HEK293 (cell line): ENCODE measurements at regions not wholly inside any gene's neighbourhood (a gene's known extent, or its start where the extent isn't known, plus 50 kb on each side); places are given as distances from the start of the nearest gene placed in this dataset.

Experiments used
- CTCF ChIA-PET: fragments of 350-600 bp; formaldehyde crosslinking; extraction: SDS; loops from one replicate; lab custom pipeline; 2021; ENCODE audit warnings: antibody characterized with exemption; lab: Yijun Ruan, JAX
- POLR2A ChIA-PET: fragments of 300-600 bp; formaldehyde crosslinking; extraction: SDS; loops from one replicate; lab custom pipeline; 2020; ENCODE audit warnings: antibody characterized with exemption, inconsistent platforms; lab: Yijun Ruan, JAX
- H3K27ac ChIP-seq: fragments of 200-500 bp; sonication (Bioruptor generic); 2 replicates; pipeline ENCODE4 v1.5.1; 2014; ENCODE audit warnings: low read depth, low read length, control low read depth, inconsistent platforms; ENCODE audit errors: extremely low read depth
- H3K36me3 ChIP-seq, 2 experiments: fragments of 200-500 bp in 1 of 2; sonication (Bioruptor generic) in 1 of 2; 1 replicate in 1 of 2; 2 replicates in 1 of 2; pipeline ENCODE4 v1.5.1; 2014 to 2017; ENCODE audit warnings: inconsistent platforms in 2 of 2, low read length in 2 of 2; ENCODE audit not compliant: control insufficient read depth in 2 of 2, insufficient read depth in 1 of 2
- H3K4me1 ChIP-seq: fragments of 200-500 bp; sonication (Bioruptor generic); 2 replicates; pipeline ENCODE4 v1.5.1; 2014; ENCODE audit warnings: mild to moderate bottlenecking, low read length, inconsistent platforms; ENCODE audit not compliant: control insufficient read depth, insufficient read depth
- H3K4me3 ChIP-seq: 2 replicates; pipeline ENCODE4 v1.5.1; 2011; ENCODE audit warnings: low read depth, mild to moderate bottlenecking, control low read depth, low read length, moderate library complexity
- H3K9me3 ChIP-seq: fragments of 200-500 bp; sonication (Bioruptor generic); 2 replicates; pipeline ENCODE4 v1.5.1; 2014; ENCODE audit warnings: low read depth, low read length, inconsistent platforms; ENCODE audit not compliant: control insufficient read depth, insufficient read depth
- HOXD13 ChIP-seq: sonication (generic); formaldehyde crosslinking; IDR thresholded peaks from 2 replicates; pipeline ENCODE4 v1.8.0; 2022; ENCODE audit warnings: missing genetic modification reagents, borderline replicate concordance
- REPIN1 ChIP-seq: fragments of 450-650 bp; formaldehyde crosslinking; IDR thresholded peaks from 2 replicates; pipeline ENCODE4 v1.5.1; 2017; ENCODE audit warnings: missing biosample characterization, missing genetic modification characterization, low read depth
- SP7 ChIP-seq: fragments of 450-650 bp; formaldehyde crosslinking; IDR thresholded peaks from 2 replicates; pipeline ENCODE4 v1.5.1; 2016; ENCODE audit warnings: missing biosample characterization, missing genetic modification characterization
- TCF7L2 ChIP-seq: IDR thresholded peaks from 2 replicates; pipeline ENCODE4 v1.6.1; 2011; ENCODE audit warnings: low read depth, mild to moderate bottlenecking, inconsistent platforms, low read length, moderate library complexity, borderline replicate concordance
- ZBTB8A ChIP-seq: fragments of 450-650 bp; formaldehyde crosslinking; IDR thresholded peaks from 2 replicates; pipeline ENCODE4 v1.5.1; 2016; ENCODE audit warnings: missing biosample characterization, missing genetic modification characterization
- ZNF121 ChIP-seq: fragments of 450-650 bp; formaldehyde crosslinking; IDR thresholded peaks from 2 replicates; pipeline ENCODE4 v1.5.1; 2016; ENCODE audit warnings: missing biosample characterization, missing genetic modification characterization
- ZNF132 ChIP-seq: fragments of 450-650 bp; formaldehyde crosslinking; IDR thresholded peaks from 2 replicates; pipeline ENCODE4 v1.5.1; 2017; ENCODE audit warnings: missing biosample characterization, missing genetic modification characterization, borderline replicate concordance
- ZNF19 ChIP-seq: fragments of 450-650 bp; formaldehyde crosslinking; IDR thresholded peaks from 2 replicates; pipeline ENCODE4; 2016; ENCODE audit warnings: missing biosample characterization, missing genetic modification characterization, low read depth
- ZNF2 ChIP-seq: fragments of 450-650 bp; formaldehyde crosslinking; IDR thresholded peaks from 2 replicates; pipeline ENCODE4 v1.5.1; 2016; ENCODE audit warnings: missing biosample characterization, missing genetic modification characterization
- ZNF202 ChIP-seq: fragments of 450-650 bp; formaldehyde crosslinking; IDR thresholded peaks from 2 replicates; pipeline ENCODE4 v1.5.1; 2016; ENCODE audit warnings: missing biosample characterization, missing genetic modification characterization, borderline replicate concordance
- ZNF274 ChIP-seq, 2 experiments: fragments of 200-500 bp in 1 of 2; fragments of 450-650 bp in 1 of 2; sonication (Bioruptor generic) in 1 of 2; formaldehyde crosslinking in 1 of 2; IDR thresholded peaks; 2 replicates each; pipeline versions ENCODE4 v1.5.1 to v1.6.1; 2014 to 2016; ENCODE audit warnings: borderline replicate concordance in 1 of 2, inconsistent platforms in 1 of 2, low read length in 1 of 2, missing biosample characterization in 1 of 2, missing genetic modification characterization in 1 of 2
- ZNF280D ChIP-seq: fragments of 450-650 bp; formaldehyde crosslinking; IDR thresholded peaks from 2 replicates; pipeline ENCODE4 v1.5.1; 2016; ENCODE audit warnings: missing biosample characterization, missing genetic modification characterization
- ZNF341 ChIP-seq: fragments of 450-650 bp; formaldehyde crosslinking; IDR thresholded peaks from 2 replicates; pipeline ENCODE4; 2016; ENCODE audit warnings: low read depth, missing biosample characterization, missing genetic modification characterization
- ZNF350 ChIP-seq: fragments of 450-650 bp; formaldehyde crosslinking; IDR thresholded peaks from 2 replicates; pipeline ENCODE4 v1.5.0; 2017; ENCODE audit warnings: missing biosample characterization, mild to moderate bottlenecking, missing genetic modification characterization
- ZNF501 ChIP-seq: fragments of 450-650 bp; formaldehyde crosslinking; IDR thresholded peaks from 2 replicates; pipeline ENCODE4 v1.5.1; 2016; ENCODE audit warnings: missing biosample characterization, missing genetic modification characterization
- ZNF514 ChIP-seq: fragments of 450-650 bp; formaldehyde crosslinking; IDR thresholded peaks from 2 replicates; pipeline ENCODE4 v1.5.1; 2016; ENCODE audit warnings: missing biosample characterization, missing genetic modification characterization
- ZNF549 ChIP-seq: fragments of 450-650 bp; IDR thresholded peaks from 2 replicates; pipeline ENCODE4 v1.5.1; 2018; ENCODE audit warnings: missing biosample characterization, missing genetic modification characterization, mild to moderate bottlenecking, inconsistent platforms, moderate library complexity
- ZNF623 ChIP-seq: fragments of 450-650 bp; formaldehyde crosslinking; IDR thresholded peaks from 2 replicates; pipeline ENCODE4 v1.5.1; 2016; ENCODE audit warnings: missing biosample characterization, missing genetic modification characterization
- ZNF776 ChIP-seq: fragments of 450-650 bp; formaldehyde crosslinking; IDR thresholded peaks from 2 replicates; pipeline ENCODE4 v1.5.0; 2017; ENCODE audit warnings: missing biosample characterization, missing genetic modification characterization, borderline replicate concordance
- TF ChIP-seq, protein P1 (sequence below): fragments of 450-650 bp; formaldehyde crosslinking; IDR thresholded peaks from 2 replicates; pipeline ENCODE4 v1.5.1; 2016; ENCODE audit warnings: missing biosample characterization, missing genetic modification characterization, borderline replicate concordance
- TF ChIP-seq, protein P2 (sequence below): fragments of 450-650 bp; formaldehyde crosslinking; IDR thresholded peaks from 2 replicates; pipeline ENCODE4 v1.5.1; 2016; ENCODE audit warnings: missing biosample characterization, missing genetic modification characterization, low read depth

GRCh38 chr7:156434706-156435105, 205.9 kb upstream of the RNF32 start:
- ChIA-PET POLR2A (no interaction called here), CTCF (no interaction called here)
- Histone ChIP-seq H3K27ac (no peak overlapping the region), H3K4me3 (no peak overlapping the region), H3K4me1 (no peaks in the 10 kb centered on the region), H3K36me3 (no peaks in the 10 kb centered on the region), H3K9me3 (no peaks in the 10 kb centered on the region)
- TF ChIP-seq ZNF19 (tag by site-specific recombination) = no peak
- TF ChIP-seq, protein P1, sequence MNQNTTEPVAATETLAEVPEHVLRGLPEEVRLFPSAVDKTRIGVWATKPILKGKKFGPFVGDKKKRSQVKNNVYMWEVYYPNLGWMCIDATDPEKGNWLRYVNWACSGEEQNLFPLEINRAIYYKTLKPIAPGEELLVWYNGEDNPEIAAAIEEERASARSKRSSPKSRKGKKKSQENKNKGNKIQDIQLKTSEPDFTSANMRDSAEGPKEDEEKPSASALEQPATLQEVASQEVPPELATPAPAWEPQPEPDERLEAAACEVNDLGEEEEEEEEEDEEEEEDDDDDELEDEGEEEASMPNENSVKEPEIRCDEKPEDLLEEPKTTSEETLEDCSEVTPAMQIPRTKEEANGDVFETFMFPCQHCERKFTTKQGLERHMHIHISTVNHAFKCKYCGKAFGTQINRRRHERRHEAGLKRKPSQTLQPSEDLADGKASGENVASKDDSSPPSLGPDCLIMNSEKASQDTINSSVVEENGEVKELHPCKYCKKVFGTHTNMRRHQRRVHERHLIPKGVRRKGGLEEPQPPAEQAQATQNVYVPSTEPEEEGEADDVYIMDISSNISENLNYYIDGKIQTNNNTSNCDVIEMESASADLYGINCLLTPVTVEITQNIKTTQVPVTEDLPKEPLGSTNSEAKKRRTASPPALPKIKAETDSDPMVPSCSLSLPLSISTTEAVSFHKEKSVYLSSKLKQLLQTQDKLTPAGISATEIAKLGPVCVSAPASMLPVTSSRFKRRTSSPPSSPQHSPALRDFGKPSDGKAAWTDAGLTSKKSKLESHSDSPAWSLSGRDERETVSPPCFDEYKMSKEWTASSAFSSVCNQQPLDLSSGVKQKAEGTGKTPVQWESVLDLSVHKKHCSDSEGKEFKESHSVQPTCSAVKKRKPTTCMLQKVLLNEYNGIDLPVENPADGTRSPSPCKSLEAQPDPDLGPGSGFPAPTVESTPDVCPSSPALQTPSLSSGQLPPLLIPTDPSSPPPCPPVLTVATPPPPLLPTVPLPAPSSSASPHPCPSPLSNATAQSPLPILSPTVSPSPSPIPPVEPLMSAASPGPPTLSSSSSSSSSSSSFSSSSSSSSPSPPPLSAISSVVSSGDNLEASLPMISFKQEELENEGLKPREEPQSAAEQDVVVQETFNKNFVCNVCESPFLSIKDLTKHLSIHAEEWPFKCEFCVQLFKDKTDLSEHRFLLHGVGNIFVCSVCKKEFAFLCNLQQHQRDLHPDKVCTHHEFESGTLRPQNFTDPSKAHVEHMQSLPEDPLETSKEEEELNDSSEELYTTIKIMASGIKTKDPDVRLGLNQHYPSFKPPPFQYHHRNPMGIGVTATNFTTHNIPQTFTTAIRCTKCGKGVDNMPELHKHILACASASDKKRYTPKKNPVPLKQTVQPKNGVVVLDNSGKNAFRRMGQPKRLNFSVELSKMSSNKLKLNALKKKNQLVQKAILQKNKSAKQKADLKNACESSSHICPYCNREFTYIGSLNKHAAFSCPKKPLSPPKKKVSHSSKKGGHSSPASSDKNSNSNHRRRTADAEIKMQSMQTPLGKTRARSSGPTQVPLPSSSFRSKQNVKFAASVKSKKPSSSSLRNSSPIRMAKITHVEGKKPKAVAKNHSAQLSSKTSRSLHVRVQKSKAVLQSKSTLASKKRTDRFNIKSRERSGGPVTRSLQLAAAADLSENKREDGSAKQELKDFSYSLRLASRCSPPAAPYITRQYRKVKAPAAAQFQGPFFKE (tag by site-specific recombination) = no peak

DNA sequence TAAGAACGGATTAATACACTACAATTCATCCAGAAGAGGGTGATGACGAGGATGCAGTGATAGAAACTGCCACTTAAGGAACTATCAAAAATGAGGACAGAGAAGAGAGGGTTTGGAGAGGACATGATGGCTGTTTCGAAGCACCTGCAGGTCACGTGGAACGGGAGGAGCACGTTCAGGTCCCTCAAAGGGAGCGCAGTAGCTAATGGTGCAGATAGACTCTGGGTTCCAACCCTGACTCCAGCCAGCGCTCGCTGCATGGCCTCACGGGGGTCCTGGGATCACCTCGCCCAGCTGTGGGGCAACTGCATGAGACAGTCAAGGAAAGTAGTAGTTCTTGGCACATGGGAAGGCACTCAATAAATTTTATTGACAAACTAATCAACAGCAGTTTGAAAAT, 208.6 kb upstream of the RNF32 start:
- H3K9me3 ChIP-seq = no peaks in the 10 kb centered on the region
- TF ChIP-seq ZNF2 = no peak
- no peak for TF ChIP-seq REPIN1 (tag by site-specific recombination)
- no peak for TF ChIP-seq ZBTB8A
- no peak overlapping the region for H3K4me3 ChIP-seq
- ChIA-PET CTCF (no interaction called here), POLR2A (no interaction called here)
- no peaks in the 10 kb centered on the region for H3K4me1 ChIP-seq
- no peak overlapping the region for H3K27ac ChIP-seq
- no peaks in the 10 kb centered on the region for H3K36me3 ChIP-seq

DNA sequence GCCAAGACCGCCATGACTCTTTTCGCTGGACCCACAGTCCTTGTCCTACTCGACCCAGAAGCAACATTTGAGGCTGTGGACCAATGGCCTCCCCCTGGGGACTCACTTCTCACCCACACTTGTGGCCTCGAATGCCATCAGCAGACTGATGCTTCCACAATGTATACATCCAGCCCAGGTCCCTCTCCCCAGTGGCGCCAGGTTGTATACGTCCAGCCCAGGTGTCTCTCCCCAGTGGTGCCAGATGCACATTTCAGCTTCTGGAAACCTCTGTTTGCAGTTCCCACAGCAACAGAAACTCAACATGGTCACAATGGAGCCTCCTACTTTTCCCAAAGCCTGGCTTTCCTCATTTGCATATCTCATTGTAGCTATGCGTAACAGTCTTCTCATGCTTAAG, 210.5 kb upstream of the RNF32 start:
- ChIA-PET CTCF (interaction anchor here (0.6 kb wide), 1 partner anchor 26 kb away, joined by 3 read pairs; no protein-coding TSS in a partner anchor), POLR2A (no interaction called here)
- Histone ChIP-seq H3K4me1 (no peaks in the 10 kb centered on the region), H3K9me3 (no peaks in the 10 kb centered on the region), H3K4me3 (no peak overlapping the region), H3K27ac (no peak overlapping the region), H3K36me3 (no peaks in the 10 kb centered on the region)
- no peak for TF ChIP-seq SP7 (tag by site-specific recombination)
- TF ChIP-seq HOXD13 (CRISPR knock-in tag) = no peak
- no peak for TF ChIP-seq ZNF549 (tag by site-specific recombination)
- TF ChIP-seq ZNF132 = no peak
- TF ChIP-seq ZNF623 (tag by site-specific recombination) = no peak
- TF ChIP-seq ZBTB8A = no peak
- TF ChIP-seq ZNF350 = no peak
- TF ChIP-seq ZNF501 (tag by site-specific recombination) = no peak
- no peak for TF ChIP-seq ZNF274 (IDR thresholded peaks at IDR 0.05; ENCODE audit: low read length)
- TF ChIP-seq ZNF274 (tag by site-specific recombination; IDR thresholded peaks at IDR 0.05; ENCODE audit: borderline replicate concordance) = no peak
- TF ChIP-seq ZNF341 (tag by site-specific recombination) = no peak
- no peak for TF ChIP-seq ZNF121
- TF ChIP-seq TCF7L2 = no peak
- TF ChIP-seq, protein P2, sequence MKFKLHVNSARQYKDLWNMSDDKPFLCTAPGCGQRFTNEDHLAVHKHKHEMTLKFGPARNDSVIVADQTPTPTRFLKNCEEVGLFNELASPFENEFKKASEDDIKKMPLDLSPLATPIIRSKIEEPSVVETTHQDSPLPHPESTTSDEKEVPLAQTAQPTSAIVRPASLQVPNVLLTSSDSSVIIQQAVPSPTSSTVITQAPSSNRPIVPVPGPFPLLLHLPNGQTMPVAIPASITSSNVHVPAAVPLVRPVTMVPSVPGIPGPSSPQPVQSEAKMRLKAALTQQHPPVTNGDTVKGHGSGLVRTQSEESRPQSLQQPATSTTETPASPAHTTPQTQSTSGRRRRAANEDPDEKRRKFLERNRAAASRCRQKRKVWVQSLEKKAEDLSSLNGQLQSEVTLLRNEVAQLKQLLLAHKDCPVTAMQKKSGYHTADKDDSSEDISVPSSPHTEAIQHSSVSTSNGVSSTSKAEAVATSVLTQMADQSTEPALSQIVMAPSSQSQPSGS = no peak
- no peak for TF ChIP-seq ZNF514 (tag by site-specific recombination)
- no peak for TF ChIP-seq ZNF202 (tag by site-specific recombination)
- TF ChIP-seq ZNF776 (tag by site-specific recombination) = no peak
- no peak for TF ChIP-seq ZNF280D (tag by site-specific recombination)
